SK-N-SH (cell line): ENCODE measurements at regions not wholly inside any gene's neighbourhood (a gene's known extent, or its start where the extent isn't known, plus 50 kb on each side); places are given as distances from the start of the nearest gene placed in this dataset.
A peak's percentile ranks its signal among the peaks of the same experiment; 100 is the strongest.

Experiments used
- CTCF ChIA-PET: fragments of 300-600, 350-600 bp; formaldehyde crosslinking; extraction: SDS; loops from one replicate; lab custom pipeline; 2021; lab: Yijun Ruan, JAX
- POLR2A ChIA-PET: fragments of 350-600 bp; sonication (Branson Sonifier 250); formaldehyde crosslinking; extraction: SDS; loops from one replicate; lab custom pipeline; 2020; ENCODE audit warnings: antibody characterized with exemption, inconsistent platforms; lab: Yijun Ruan, JAX
- DNase-seq: peaks from one replicate; pipeline ENCODE4 v3.0.0; 2012
- H2AFZ ChIP-seq: fragments of 200-600 bp; sonication (generic); 2 replicates; pipeline ENCODE4 v1.8.1; 2016; ENCODE audit warnings: antibody characterized with exemption, mild to moderate bottlenecking, low read depth
- H3F3A ChIP-seq: fragments of 200-600 bp; sonication (generic); replicated peaks from 2 replicates; pipeline ENCODE3; 2016; ENCODE audit warnings: antibody characterized with exemption, mild to moderate bottlenecking; ENCODE audit not compliant: insufficient read depth
- H3K27ac ChIP-seq, 2 experiments: fragments of 200-500 bp in 1 of 2; fragments of 200-600 bp in 1 of 2; sonication (Bioruptor generic) in 1 of 2; sonication (generic), shearing (Covaris generic) in 1 of 2; 2 replicates each; pipeline versions ENCODE4 v1.5.1 to v1.6.1; 2014 to 2016; ENCODE audit warnings: low read depth in 2 of 2, inconsistent platforms in 1 of 2, low read length in 1 of 2, mild to moderate bottlenecking in 1 of 2, mixed read lengths in 1 of 2
- H3K27me3 ChIP-seq: fragments of 200-600 bp; sonication (generic), shearing (Covaris generic); 2 replicates; pipeline ENCODE4 v1.6.1; 2016; ENCODE audit warnings: mixed run types; ENCODE audit not compliant: insufficient read depth
- H3K36me3 ChIP-seq, 2 experiments: fragments of 200-500 bp in 1 of 2; fragments of 200-600 bp in 1 of 2; sonication (Bioruptor generic) in 1 of 2; sonication (generic) in 1 of 2; replicated peaks in 1 of 2; 2 replicates each; pipeline versions ENCODE3 to v1.5.1; 2014 to 2016; ENCODE audit warnings: low read length in 1 of 2, mild to moderate bottlenecking in 1 of 2; ENCODE audit not compliant: insufficient read depth in 2 of 2, control insufficient read depth in 1 of 2
- H3K4me1 ChIP-seq, 2 experiments: fragments of 200-500 bp in 1 of 2; fragments of 200-600 bp in 1 of 2; sonication (Bioruptor generic) in 1 of 2; sonication (generic), shearing (Covaris generic) in 1 of 2; 2 replicates each; pipeline versions ENCODE4 v1.5.1 to v1.6.1; 2014 to 2016; ENCODE audit warnings: low read depth in 1 of 2, low read length in 1 of 2, mixed run types in 1 of 2; ENCODE audit not compliant: insufficient read depth in 2 of 2, control insufficient read depth in 1 of 2
- H3K4me2 ChIP-seq: fragments of 200-600 bp; sonication (generic), shearing (Covaris generic); 2 replicates; pipeline ENCODE4 v1.6.1; 2017; ENCODE audit warnings: mixed run types
- H3K4me3 ChIP-seq, 2 experiments: fragments of 200-500 bp in 1 of 2; fragments of 200-600 bp in 1 of 2; sonication (Bioruptor generic) in 1 of 2; sonication (generic), shearing (Covaris generic) in 1 of 2; 2 replicates each; pipeline versions ENCODE4 v1.5.1 to v1.8.1; 2014 to 2016; ENCODE audit warnings: low read depth in 2 of 2, inconsistent platforms in 1 of 2, low read length in 1 of 2, mild to moderate bottlenecking in 1 of 2, mixed read lengths in 1 of 2, moderate library complexity in 1 of 2
- H3K79me2 ChIP-seq: fragments of 200-600 bp; sonication (generic); 2 replicates; pipeline ENCODE4 v1.8.1; 2017; ENCODE audit warnings: mild to moderate bottlenecking; ENCODE audit not compliant: insufficient read depth
- H3K9ac ChIP-seq: fragments of 200-600 bp; sonication (generic); 2 replicates; pipeline ENCODE4 v1.6.1; 2017; ENCODE audit warnings: mixed run types
- H3K9me2 ChIP-seq: fragments of 200-600 bp; sonication (generic); 2 replicates; pipeline ENCODE4 v1.6.1; 2017; ENCODE audit warnings: mixed run types
- H3K9me3 ChIP-seq: fragments of 200-600 bp; sonication (generic); 2 replicates; pipeline ENCODE4 v1.6.1; 2017; ENCODE audit warnings: mixed run types, mild to moderate bottlenecking, moderate library complexity
- H4K20me1 ChIP-seq: fragments of 200-600 bp; sonication (generic); 2 replicates; pipeline ENCODE4 v1.6.1; 2017; ENCODE audit warnings: mild to moderate bottlenecking, mixed run types; ENCODE audit not compliant: insufficient read depth
- CHD2 ChIP-seq: fragments of 150-350 bp; IDR thresholded peaks from 2 replicates; pipeline ENCODE4 v1.6.1; 2018; ENCODE audit warnings: low read length; ENCODE audit not compliant: partially characterized antibody
- FOXJ3 ChIP-seq: sonication (generic); formaldehyde crosslinking; IDR thresholded peaks from 2 replicates; pipeline ENCODE4 v1.5.1; 2020; ENCODE audit warnings: mild to moderate bottlenecking, missing genetic modification reagents
- FOXM1 ChIP-seq: IDR thresholded peaks from 2 replicates; pipeline ENCODE4 v1.4.0; 2012; ENCODE audit warnings: low read depth, mild to moderate bottlenecking
- GABPA ChIP-seq: IDR thresholded peaks from 2 replicates; pipeline ENCODE4 v1.4.0; 2012; ENCODE audit warnings: low read depth, mild to moderate bottlenecking
- JUND ChIP-seq: IDR thresholded peaks from 2 replicates; pipeline ENCODE4 v1.4.0; 2012
- MAX ChIP-seq: IDR thresholded peaks from 2 replicates; pipeline ENCODE4 v1.4.0; 2012; ENCODE audit warnings: low read depth
- MEF2A ChIP-seq: IDR thresholded peaks from 2 replicates; pipeline ENCODE4 v1.4.0; 2012; ENCODE audit warnings: low read depth, borderline replicate concordance
- NRF1 ChIP-seq: IDR thresholded peaks from 2 replicates; pipeline ENCODE4 v1.6.1; 2012; ENCODE audit warnings: low read depth, mild to moderate bottlenecking, low read length
- RAD21 ChIP-seq: IDR thresholded peaks from 2 replicates; pipeline ENCODE4 v1.6.1; 2012; ENCODE audit warnings: mild to moderate bottlenecking, low read length
- RCOR1 ChIP-seq: fragments of 150-350 bp; IDR thresholded peaks from 2 replicates; pipeline ENCODE4 v1.6.1; 2017; ENCODE audit warnings: antibody characterized with exemption, low read length
- RFX5 ChIP-seq: IDR thresholded peaks from 2 replicates; pipeline ENCODE4 v1.6.1; 2012; ENCODE audit warnings: mild to moderate bottlenecking, improper control_type of control experiment, low read length
- SMC3 ChIP-seq: IDR thresholded peaks from 2 replicates; pipeline ENCODE4 v1.6.1; 2012; ENCODE audit warnings: low read depth, low read length, improper control_type of control experiment
- TAF1 ChIP-seq: IDR thresholded peaks from 2 replicates; pipeline ENCODE4 v1.6.1; 2012; ENCODE audit warnings: low read depth, mild to moderate bottlenecking, low read length, moderate library complexity, borderline replicate concordance
- TEAD4 ChIP-seq: IDR thresholded peaks from 2 replicates; pipeline ENCODE4 v1.4.0; 2012; ENCODE audit warnings: mild to moderate bottlenecking, borderline replicate concordance; ENCODE audit not compliant: insufficient read depth
- YY1 ChIP-seq: IDR thresholded peaks from 2 replicates; pipeline ENCODE4 v1.4.0; 2012; ENCODE audit warnings: low read depth, mild to moderate bottlenecking
- WGBS: methylation state at CpG from one replicate; pipeline ENCODE4 v1.1.6; 2017; ENCODE audit warnings: low lambda C conversion rate; 5-methylcytosine and 5-hydroxymethylcytosine counted together
- TF ChIP-seq, protein P1 (sequence below): IDR thresholded peaks from 2 replicates; pipeline ENCODE4; 2012

- TF ChIP-seq YY1 (no peak), SMC3 (no peak), TAF1 (no peak), GABPA (no peak), TEAD4 (no peak)
Measured at GRCh38 chr6:130578713-130579112, 212.9 kb downstream of the TMEM200A start (continued).

DNA sequence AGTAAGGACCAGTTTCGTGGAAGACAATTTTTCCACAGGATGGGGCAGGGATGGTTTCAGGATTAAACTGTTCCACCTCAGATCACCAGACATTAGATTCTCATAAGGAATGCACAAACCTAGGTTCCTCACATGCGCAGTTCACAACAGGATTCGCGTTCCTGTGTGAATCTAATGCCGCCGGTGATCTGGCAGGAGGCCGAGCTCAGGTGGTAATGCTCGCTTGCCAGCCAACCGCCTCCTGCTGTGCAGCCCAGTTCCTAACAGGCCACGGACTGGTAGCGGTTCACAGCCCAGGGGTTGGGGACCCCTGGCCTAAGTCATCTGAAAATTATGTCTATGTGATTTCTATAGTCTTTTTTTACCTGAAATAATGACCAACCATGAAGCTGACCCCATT is 217.5 kb downstream of the TMEM200A start:
- 82% methylated on average over 11 of the region's 11 CpGs for WGBS
- TF ChIP-seq CHD2 (no peak), NRF1 (no peak), MEF2A (no peak), RCOR1 (no peak), RAD21 (no peak), MAX (no peak)
- TF ChIP-seq, protein P1, sequence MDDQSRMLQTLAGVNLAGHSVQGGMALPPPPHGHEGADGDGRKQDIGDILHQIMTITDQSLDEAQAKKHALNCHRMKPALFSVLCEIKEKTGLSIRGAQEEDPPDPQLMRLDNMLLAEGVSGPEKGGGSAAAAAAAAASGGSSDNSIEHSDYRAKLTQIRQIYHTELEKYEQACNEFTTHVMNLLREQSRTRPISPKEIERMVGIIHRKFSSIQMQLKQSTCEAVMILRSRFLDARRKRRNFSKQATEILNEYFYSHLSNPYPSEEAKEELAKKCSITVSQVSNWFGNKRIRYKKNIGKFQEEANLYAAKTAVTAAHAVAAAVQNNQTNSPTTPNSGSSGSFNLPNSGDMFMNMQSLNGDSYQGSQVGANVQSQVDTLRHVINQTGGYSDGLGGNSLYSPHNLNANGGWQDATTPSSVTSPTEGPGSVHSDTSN = no peak
- TF ChIP-seq, all 33 proteins: peak for 0
- Histone ChIP-seq H3K27me3 (no peaks in the 10 kb centered on the region), H3K9me3 (no peaks in the 10 kb centered on the region), H3K4me3 (no peak overlapping the region), H3K9me2 (no peaks in the 10 kb centered on the region), H3K79me2 (no peaks in the 10 kb centered on the region), H3K4me1 (peaks cover 0 to 4% of the 10 kb centered on the region in 2 experiments; a peak in 1 of 4 replicates), H2AFZ (no peak overlapping the region), H3K27ac (no peak overlapping the region), H3K4me2 (no peak overlapping the region), H3K36me3 (no peaks in the 10 kb centered on the region), H3F3A (peaks cover 8% of the 10 kb centered on the region), H3K9ac (no peak overlapping the region), H4K20me1 (no peaks in the 10 kb centered on the region)
- DNase-seq = no peak
- POLR2A ChIA-PET = no interaction called here
- CTCF ChIA-PET = no interaction called here

GRCh38 chr6:130585587-130585986 is 219.8 kb downstream of the TMEM200A start:
- no peaks in the 10 kb centered on the region for H4K20me1 ChIP-seq
- H3K4me2 ChIP-seq = no peak overlapping the region; the same call in 1 of the 2 replicates
- no peak for DNase-seq
- no peak overlapping the region for H3K9ac ChIP-seq
- no peaks in the 10 kb centered on the region for H3K27me3 ChIP-seq
- no peak overlapping the region for H3K4me3 ChIP-seq
- H2AFZ ChIP-seq = 0 out of 2 replicates have a peak overlapping the region, but pooled peaks have one; percentile 76
- H3K79me2 ChIP-seq = no peaks in the 10 kb centered on the region
- H3K9me3 ChIP-seq = no peaks in the 10 kb centered on the region
- TF ChIP-seq FOXM1 = no peak
- TF ChIP-seq RAD21 = no peak
- no peak for TF ChIP-seq SMC3
- TF ChIP-seq NRF1 = no peak
- no peak for TF ChIP-seq JUND
- no peak for TF ChIP-seq RFX5
- TF ChIP-seq FOXJ3 (CRISPR knock-in tag) = no peak
- no peak for TF ChIP-seq GABPA
- no peak for TF ChIP-seq YY1
- TF ChIP-seq, all 33 proteins: peak for 0
- no peaks in the 10 kb centered on the region for H3K36me3 ChIP-seq
- no peak overlapping the region for H3K27ac ChIP-seq
- POLR2A ChIA-PET = no interaction called here
- H3F3A ChIP-seq = peaks cover 16% of the 10 kb centered on the region
- peaks cover 0 to 4% of the 10 kb centered on the region in 2 experiments; a peak in 1 of 4 replicates for H3K4me1 ChIP-seq
- 45% methylated on average over 5 of the region's 5 CpGs for WGBS
- CTCF ChIA-PET = no interaction called here
- no peaks in the 10 kb centered on the region for H3K9me2 ChIP-seq
